H9 (cell line): ENCODE measurements at regions not wholly inside any gene's neighbourhood (a gene's known extent, or its start where the extent isn't known, plus 50 kb on each side); places are given as distances from the start of the nearest gene placed in this dataset.

Experiments
- DNase-seq: peaks from one replicate; pipeline ENCODE4 v3.0.0-alpha.2; 2017
- H2AFZ ChIP-seq: one replicate; pipeline ENCODE4 v1.6.1; 2013; ENCODE audit warnings: mild to moderate bottlenecking, low read length, control low read depth, moderate library complexity
- H2AK5ac ChIP-seq: 2 replicates; pipeline ENCODE4 v1.6.1; 2013; ENCODE audit warnings: low read length, control low read depth, mixed read lengths; ENCODE audit not compliant: insufficient read length
- H2BK120ac ChIP-seq: one replicate; pipeline ENCODE4 v1.6.1; 2013; ENCODE audit warnings: low read depth, mild to moderate bottlenecking, low read length, control low read depth, inconsistent platforms; ENCODE audit not compliant: poor library complexity, severe bottlenecking
- H2BK12ac ChIP-seq: 2 replicates; pipeline ENCODE4 v1.6.1; 2013; ENCODE audit warnings: low read length, control low read depth, mixed read lengths, low read depth; ENCODE audit not compliant: insufficient read length
- H2BK15ac ChIP-seq: 2 replicates; pipeline ENCODE4 v1.6.1; 2013; ENCODE audit warnings: low read depth, low read length, control low read depth
- H2BK20ac ChIP-seq: one replicate; pipeline ENCODE4 v1.6.1; 2013; ENCODE audit warnings: low read depth, mild to moderate bottlenecking, low read length, control low read depth, inconsistent platforms; ENCODE audit not compliant: poor library complexity, severe bottlenecking
- H2BK5ac ChIP-seq: 2 replicates; pipeline ENCODE4 v1.6.1; 2013; ENCODE audit warnings: low read length, control low read depth, mixed read lengths; ENCODE audit not compliant: insufficient read length
- H3K14ac ChIP-seq: 2 replicates; pipeline ENCODE4 v1.6.1; 2013; ENCODE audit warnings: low read length, control low read depth; ENCODE audit not compliant: insufficient read depth
- H3K18ac ChIP-seq: 2 replicates; pipeline ENCODE4 v1.6.1; 2013; ENCODE audit warnings: low read depth, mild to moderate bottlenecking, mixed read lengths, low read length, control low read depth; ENCODE audit not compliant: insufficient read length
- H3K23ac ChIP-seq: 2 replicates; pipeline ENCODE4 v1.6.1; 2013; ENCODE audit warnings: low read length, control low read depth, mixed read lengths, low read depth; ENCODE audit not compliant: insufficient read length
- H3K23me2 ChIP-seq: 2 replicates; pipeline ENCODE4 v1.6.1; 2013; ENCODE audit warnings: low read depth, mild to moderate bottlenecking, mixed read lengths, low read length, control low read depth; ENCODE audit not compliant: insufficient read length, poor library complexity, severe bottlenecking
- H3K27ac ChIP-seq: 2 replicates; pipeline ENCODE4 v1.5.1; 2013; ENCODE audit warnings: low read length, control low read depth, mixed read lengths, low read depth; ENCODE audit not compliant: insufficient read length
- H3K27me3 ChIP-seq: 2 replicates; pipeline ENCODE4 v1.6.1; 2013; ENCODE audit warnings: low read length, control low read depth, inconsistent platforms; ENCODE audit not compliant: insufficient read depth
- H3K4ac ChIP-seq: 2 replicates; pipeline ENCODE4 v1.6.1; 2013; ENCODE audit warnings: low read depth, mild to moderate bottlenecking, control low read depth, inconsistent platforms, low read length, moderate library complexity
- H3K4me1 ChIP-seq: 2 replicates; pipeline ENCODE4 v1.6.1; 2013; ENCODE audit warnings: low read length, control low read depth, inconsistent platforms; ENCODE audit not compliant: insufficient read depth
- H3K4me2 ChIP-seq: 2 replicates; pipeline ENCODE4 v1.6.1; 2013; ENCODE audit warnings: low read length, control low read depth, mixed read lengths; ENCODE audit not compliant: insufficient read length, insufficient read depth
- H3K56ac ChIP-seq: 2 replicates; pipeline ENCODE4 v1.6.1; 2013; ENCODE audit warnings: low read depth, mild to moderate bottlenecking, mixed read lengths, low read length, control low read depth; ENCODE audit not compliant: insufficient read length
- H3K79me1 ChIP-seq: 2 replicates; pipeline ENCODE4 v1.6.1; 2013; ENCODE audit warnings: low read depth, mild to moderate bottlenecking, moderate library complexity, low read length, control low read depth, inconsistent platforms; ENCODE audit not compliant: insufficient read depth, poor library complexity, severe bottlenecking
- H3K79me2 ChIP-seq: 2 replicates; pipeline ENCODE4 v1.6.1; 2013; ENCODE audit warnings: low read length, control low read depth, inconsistent platforms; ENCODE audit not compliant: insufficient read depth
- H3K9ac ChIP-seq: 2 replicates; pipeline ENCODE4 v1.6.1; 2013; ENCODE audit warnings: low read length, control low read depth, mixed read lengths; ENCODE audit not compliant: insufficient read length; ENCODE audit errors: extremely low read depth
- H3K9me3 ChIP-seq: one replicate; pipeline ENCODE4 v1.6.1; 2013; ENCODE audit warnings: low read depth, low read length, inconsistent platforms; ENCODE audit not compliant: control insufficient read depth
- H3T11ph ChIP-seq: one replicate; pipeline ENCODE4 v1.6.1; 2013; ENCODE audit warnings: mild to moderate bottlenecking, low read length, control low read depth, inconsistent platforms
- H4K20me1 ChIP-seq: one replicate; pipeline ENCODE4 v1.6.1; 2013; ENCODE audit not compliant: control insufficient read depth, insufficient read length, insufficient read depth
- H4K5ac ChIP-seq: 2 replicates; pipeline ENCODE4 v1.6.1; 2013; ENCODE audit warnings: low read depth, mild to moderate bottlenecking, mixed read lengths, low read length, control low read depth; ENCODE audit not compliant: insufficient read length
- H4K8ac ChIP-seq: replicated peaks from 2 replicates; pipeline ENCODE4 v1.6.1; 2013; ENCODE audit warnings: low read length, control low read depth, mixed read lengths, low read depth; ENCODE audit not compliant: insufficient read length
- H4K91ac ChIP-seq: 2 replicates; pipeline ENCODE4 v1.6.1; 2013; ENCODE audit warnings: low read depth, mild to moderate bottlenecking, moderate library complexity, mixed read lengths, low read length, control low read depth; ENCODE audit not compliant: insufficient read length
- H3K27ac Mint-ChIP-seq, 3 experiments: 2 replicates in 2 of 3; 3 replicates in 1 of 3; pipeline ENCODE4 v1.8.0; 2020 to 2021; ENCODE audit warnings: mixed read lengths in 3 of 3, mild to moderate bottlenecking in 1 of 3, moderate library complexity in 1 of 3
- H3K27me3 Mint-ChIP-seq: 2 replicates; pipeline ENCODE4 v1.8.0; 2021; ENCODE audit warnings: low read depth, mild to moderate bottlenecking, moderate library complexity, mixed read lengths
- H3K36me3 Mint-ChIP-seq, 3 experiments: 2 replicates in 2 of 3; 3 replicates in 1 of 3; pipeline ENCODE4 v1.8.0; 2020 to 2021; ENCODE audit warnings: low read depth in 3 of 3, mixed read lengths in 3 of 3; ENCODE audit not compliant: insufficient read depth in 1 of 3
- H3K4me1 Mint-ChIP-seq, 2 experiments: 2 replicates each; pipeline ENCODE4 v1.8.0; 2020; ENCODE audit warnings: mixed read lengths in 2 of 2
- H3K4me3 Mint-ChIP-seq, 2 experiments: 2 replicates in 1 of 2; 3 replicates in 1 of 2; pipeline ENCODE4 v1.8.0; 2020 to 2021; ENCODE audit warnings: mild to moderate bottlenecking in 2 of 2, mixed read lengths in 2 of 2, moderate library complexity in 1 of 2
- H3K9me3 Mint-ChIP-seq, 2 experiments: 2 replicates in 1 of 2; 3 replicates in 1 of 2; pipeline ENCODE4 v1.8.0; 2020; ENCODE audit warnings: mild to moderate bottlenecking in 2 of 2, mixed read lengths in 2 of 2, moderate library complexity in 1 of 2
- CTCF ChIP-seq: fragments of 200-600 bp; sonication (generic); conservative IDR thresholded peaks from 3 replicates; pipeline ENCODE4 v1.8.0; 2021; ENCODE audit warnings: antibody characterized with exemption, mild to moderate bottlenecking
- WGBS: extraction: QIAGEN DNeasy Blood & Tissue Kit; methylation state at CpG from one replicate; pipeline ENCODE4 v1.1.7; 2013; ENCODE audit warnings: missing lambda C conversion rate, low lambda C conversion rate, mixed read lengths; ENCODE audit not compliant: insufficient read length; ENCODE audit errors: extremely low coverage; 5-methylcytosine and 5-hydroxymethylcytosine counted together

DNA sequence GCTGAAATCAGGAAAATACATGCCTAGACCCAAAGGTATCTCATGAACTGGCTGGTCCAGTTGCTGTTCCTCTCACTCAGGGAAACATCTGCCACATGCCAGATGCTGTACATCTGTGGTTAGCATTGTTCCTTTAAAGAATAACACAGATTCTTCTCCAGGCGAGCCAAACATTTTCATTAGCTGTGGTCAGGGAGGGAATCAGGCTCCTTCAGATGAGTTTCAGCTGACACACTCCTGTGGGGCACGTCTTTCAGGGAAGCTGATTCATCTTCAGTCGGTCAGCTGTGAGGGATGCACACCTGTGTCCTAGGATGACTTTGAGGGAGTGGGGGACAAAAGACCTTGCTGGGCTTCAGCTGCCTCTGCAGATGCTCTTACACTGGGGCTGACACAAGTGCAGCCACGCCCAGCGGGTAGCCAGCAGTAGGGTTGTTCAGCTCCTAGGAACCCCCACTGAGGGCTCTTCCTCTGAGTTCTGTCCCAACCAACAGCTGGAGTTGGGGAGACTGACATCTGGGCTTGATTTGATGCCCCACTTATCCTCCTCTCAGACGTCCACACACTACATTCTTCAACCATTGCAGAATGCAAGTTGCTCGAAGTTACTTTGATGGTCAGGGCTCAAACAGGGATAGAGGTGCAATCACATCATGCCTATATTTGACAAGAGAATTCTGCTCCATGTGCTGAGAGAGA, 155.0 kb downstream of the NUAK1 start:
- H3K27me3 Mint-ChIP-seq, result no peaks in the 10 kb centered on the region
- H4K20me1 ChIP-seq, result no peaks in the 10 kb centered on the region

More for the DNA sequence above, 155.0 kb downstream of the NUAK1 start:
- Histone ChIP-seq H2AFZ (no peak overlapping the region), H2AK5ac (no peak overlapping the region), H4K8ac (no peak overlapping the region), H4K91ac (no peak overlapping the region), H3K23ac (no peak overlapping the region), H3K27ac (no peak overlapping the region), H3K4me1 (peaks cover 3% of the 10 kb centered on the region; the same call in 1 of the 2 replicates), H2BK120ac (no peak overlapping the region), H3K23me2 (no peaks in the 10 kb centered on the region), H3K79me2 (no peaks in the 10 kb centered on the region), H3K9me3 (no peaks in the 10 kb centered on the region), H3K79me1 (no peaks in the 10 kb centered on the region), H3T11ph (no peak overlapping the region), H3K56ac (no peak overlapping the region), H3K4ac (no peak overlapping the region), H3K18ac (no peak overlapping the region), H3K9ac (no peak overlapping the region), H3K27me3 (no peaks in the 10 kb centered on the region), H2BK20ac (no peak overlapping the region), H2BK5ac (no peak overlapping the region), H2BK15ac (no peak overlapping the region), H3K14ac (no peak overlapping the region), H2BK12ac (no peak overlapping the region), H4K5ac (no peak overlapping the region), H3K4me2 (no peak overlapping the region)
- DNase-seq, result no peak
- WGBS, result no CpG with 5 or more reads among the region's 7 CpGs
- no peak overlapping the region for H3K4me3 Mint-ChIP-seq
- peaks cover 10 to 11% of the 10 kb centered on the region in 2 experiments for H3K4me1 Mint-ChIP-seq
- peak overlapping the region in 1 of 3 experiments; percentile 15; a peak in 1 of 7 replicates for H3K27ac Mint-ChIP-seq
- H3K36me3 Mint-ChIP-seq, result no peaks in the 10 kb centered on the region
- no peaks in the 10 kb centered on the region for H3K9me3 Mint-ChIP-seq
- no peak for TF ChIP-seq CTCF
